ENCODE measurements at regions not wholly inside any gene's neighbourhood (a gene's known extent, or its start where the extent isn't known, plus 50 kb on each side); places are given as distances from the start of the nearest gene placed in this dataset.

- no peak for FAIRE-seq
- 44 to 47% methylated on average over 1 of the region's 1 CpG for WGBS, 2 donors
- no peak overlapping the region for H3K27ac ChIP-seq
Observed at GRCh38 chr5:124200381-124200780, 546.1 kb downstream of the ZNF608 start.

DNA sequence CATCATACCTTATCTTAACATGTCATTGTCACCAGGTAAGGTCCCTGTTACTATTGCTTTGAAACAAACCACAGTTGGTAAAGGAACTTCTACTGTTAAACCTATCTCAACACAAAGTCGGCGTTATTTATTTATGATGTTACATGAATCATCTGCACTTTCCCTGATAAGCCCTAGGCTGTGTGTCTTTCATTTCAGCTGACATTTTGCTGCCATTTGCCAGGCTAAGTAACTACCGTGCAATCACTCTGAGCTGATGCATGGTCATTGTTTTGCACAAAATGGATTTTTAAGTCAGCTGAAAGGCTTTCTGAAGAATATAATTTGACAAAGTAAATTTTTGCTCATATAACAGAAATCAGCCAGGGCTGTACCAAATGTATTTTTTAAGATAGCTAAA lies 546.5 kb downstream of the ZNF608 start:
- TF ChIP-seq, protein P1, sequence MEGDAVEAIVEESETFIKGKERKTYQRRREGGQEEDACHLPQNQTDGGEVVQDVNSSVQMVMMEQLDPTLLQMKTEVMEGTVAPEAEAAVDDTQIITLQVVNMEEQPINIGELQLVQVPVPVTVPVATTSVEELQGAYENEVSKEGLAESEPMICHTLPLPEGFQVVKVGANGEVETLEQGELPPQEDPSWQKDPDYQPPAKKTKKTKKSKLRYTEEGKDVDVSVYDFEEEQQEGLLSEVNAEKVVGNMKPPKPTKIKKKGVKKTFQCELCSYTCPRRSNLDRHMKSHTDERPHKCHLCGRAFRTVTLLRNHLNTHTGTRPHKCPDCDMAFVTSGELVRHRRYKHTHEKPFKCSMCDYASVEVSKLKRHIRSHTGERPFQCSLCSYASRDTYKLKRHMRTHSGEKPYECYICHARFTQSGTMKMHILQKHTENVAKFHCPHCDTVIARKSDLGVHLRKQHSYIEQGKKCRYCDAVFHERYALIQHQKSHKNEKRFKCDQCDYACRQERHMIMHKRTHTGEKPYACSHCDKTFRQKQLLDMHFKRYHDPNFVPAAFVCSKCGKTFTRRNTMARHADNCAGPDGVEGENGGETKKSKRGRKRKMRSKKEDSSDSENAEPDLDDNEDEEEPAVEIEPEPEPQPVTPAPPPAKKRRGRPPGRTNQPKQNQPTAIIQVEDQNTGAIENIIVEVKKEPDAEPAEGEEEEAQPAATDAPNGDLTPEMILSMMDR (IDR thresholded peaks at IDR 0.05) = no peak
- Histone ChIP-seq H3K4me3 (no peak overlapping the region), H3K9me3 (no peaks in the 10 kb centered on the region), H3K27ac (no peak overlapping the region), H3K4me1 (no peaks in the 10 kb centered on the region), H3K36me3 (no peaks in the 10 kb centered on the region), H3K27me3 (no peaks in the 10 kb centered on the region)
- WGBS, 2 donors = 56 to 58% methylated on average over 3 of the region's 3 CpGs
- DNase-seq = no peak
- no peak for ATAC-seq
- FAIRE-seq = no peak
- intact Hi-C loops (cut with DNase I) = no loop called here

More at GRCh38 chr5:124200381-124200780, 546.1 kb downstream of the ZNF608 start:
- no peak for DNase-seq
- Histone ChIP-seq H3K4me1 (no peaks in the 10 kb centered on the region), H3K9me3 (no peaks in the 10 kb centered on the region), H3K27me3 (no peaks in the 10 kb centered on the region), H3K4me3 (no peak overlapping the region), H3K36me3 (no peaks in the 10 kb centered on the region)
- no peak for ATAC-seq
- TF ChIP-seq, protein P1 (IDR thresholded peaks at IDR 0.05) = no peak
- intact Hi-C loops (cut with DNase I) = no loop called here

- FAIRE-seq (no peak), DNase-seq (no peak), ATAC-seq (no peak)
- H3K36me3 ChIP-seq = no peaks in the 10 kb centered on the region
- H3K4me1 ChIP-seq = no peaks in the 10 kb centered on the region
- no peak overlapping the region for H3K4me3 ChIP-seq
- WGBS, 2 donors = 39 to 41% methylated on average over 2 of the region's 2 CpGs
- intact Hi-C loops (cut with DNase I) = no loop called here
- H3K27ac ChIP-seq = no peak overlapping the region
- TF ChIP-seq, protein P1 (IDR thresholded peaks at IDR 0.05) = no peak
- H3K27me3 ChIP-seq = no peaks in the 10 kb centered on the region
- H3K9me3 ChIP-seq = no peaks in the 10 kb centered on the region
Observed at GRCh38 chr5:124195411-124195810, 551.0 kb downstream of the ZNF608 start.

DNA sequence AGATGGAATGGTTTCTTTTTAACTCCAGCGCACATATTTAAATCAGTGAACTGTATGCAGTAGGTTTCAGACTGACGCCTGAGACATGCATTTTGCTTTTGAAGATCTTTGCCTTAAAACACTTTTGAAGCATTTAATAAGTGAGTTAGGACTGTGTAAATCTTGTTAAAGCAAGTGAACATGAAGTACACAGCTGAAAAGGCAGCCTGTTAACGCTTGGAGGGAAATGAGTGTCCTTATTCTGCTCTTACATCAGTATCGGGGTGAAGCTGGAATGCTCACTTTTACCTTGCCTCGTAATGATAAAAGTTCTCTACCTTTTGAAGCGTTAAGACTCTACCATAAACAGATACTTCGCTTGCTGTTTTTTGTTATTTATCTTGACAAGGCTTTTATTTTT lies 552.2 kb downstream of the ZNF608 start:
- H3K9me3 ChIP-seq = no peaks in the 10 kb centered on the region
- peak in 1 of 4 donors; percentile 34 for ATAC-seq
- no peaks in the 10 kb centered on the region for H3K27me3 ChIP-seq
- no peaks in the 10 kb centered on the region for H3K36me3 ChIP-seq
- FAIRE-seq = no peak
- intact Hi-C loops (cut with DNase I) = no loop called here
- H3K4me1 ChIP-seq = no peaks in the 10 kb centered on the region
- no peak overlapping the region for H3K4me3 ChIP-seq
- no peak overlapping the region for H3K27ac ChIP-seq
- WGBS, 2 donors = 90 to 92% methylated on average over 7 of the region's 7 CpGs
- no peak for DNase-seq
- TF ChIP-seq, protein P1 (IDR thresholded peaks at IDR 0.05) = no peak

DNA sequence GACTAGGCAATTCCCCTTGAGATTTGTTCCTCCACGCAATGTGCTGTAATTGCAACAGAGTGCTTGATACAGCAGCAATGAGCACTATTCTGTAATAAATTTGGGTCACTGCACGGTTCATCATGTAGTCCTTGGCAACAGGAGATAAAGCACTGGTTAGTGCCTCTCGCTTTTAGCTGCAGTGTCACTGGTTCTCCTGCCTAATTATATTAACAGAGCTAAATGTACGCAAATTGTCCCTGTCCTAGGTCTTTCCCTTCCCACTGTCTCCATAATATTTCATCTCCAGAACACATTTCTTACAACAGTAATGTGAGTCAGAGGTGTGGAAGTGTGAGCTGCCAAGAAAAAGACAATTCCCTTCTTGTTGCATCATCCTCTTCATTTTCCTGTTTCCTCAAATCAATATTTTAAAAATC lies 553.1 kb downstream of the ZNF608 start:
- WGBS, 2 donors = 62 to 65% methylated on average over 4 of the region's 4 CpGs
- H3K27me3 ChIP-seq = no peaks in the 10 kb centered on the region
- peak in 3 of 4 donors; percentile 30 to 85 (median 82) for ATAC-seq
- TF ChIP-seq, protein P1 (IDR thresholded peaks at IDR 0.05) = no peak
- no peak for DNase-seq
- no peak overlapping the region for H3K4me3 ChIP-seq
- H3K36me3 ChIP-seq = no peaks in the 10 kb centered on the region
- H3K27ac ChIP-seq = no peak overlapping the region
- no peak for FAIRE-seq
- no peaks in the 10 kb centered on the region for H3K4me1 ChIP-seq
- intact Hi-C loops (cut with DNase I) = no loop called here
- no peaks in the 10 kb centered on the region for H3K9me3 ChIP-seq
